ENCODE measurements at regions not wholly inside any gene's neighbourhood (a gene's known extent, or its start where the extent isn't known, plus 50 kb on each side); places are given as distances from the start of the nearest gene placed in this dataset.

DNA sequence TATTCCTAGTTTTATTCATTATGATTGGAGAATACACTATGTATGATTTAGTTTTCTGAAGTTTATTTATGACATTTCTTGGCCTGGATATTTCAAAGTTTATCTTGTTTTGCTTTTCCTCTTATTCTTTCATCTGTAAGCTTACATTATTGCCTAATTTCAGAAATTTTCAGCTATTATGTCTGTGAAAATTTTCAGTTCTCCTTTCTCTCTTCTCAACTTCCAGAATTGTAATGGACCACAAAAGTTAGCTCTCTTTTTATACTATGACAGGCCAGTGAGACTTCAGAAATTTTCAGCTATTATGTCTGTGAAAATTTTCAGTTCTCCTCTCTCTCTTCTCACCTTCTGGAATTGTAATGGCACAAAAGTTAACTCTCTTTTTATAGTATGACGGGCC lies 97.2 kb upstream of the SCN7A start:
- Histone ChIP-seq H3K9me3 (ENCODE audit: low read depth, low read length) (no peaks in the 10 kb centered on the region), H3K36me3 (ENCODE audit: insufficient read depth, low read length) (no peaks in the 10 kb centered on the region), H3K4me2 (ENCODE audit: insufficient read depth, low read length) (no peak overlapping the region), H3K27ac (ENCODE audit: low read depth, low read length) (no peak overlapping the region), H2AFZ (ENCODE audit: low read length) (no peak overlapping the region), H4K20me1 (ENCODE audit: insufficient read depth, low read length) (no peaks in the 10 kb centered on the region), H3K79me2 (ENCODE audit: insufficient read depth, low read length) (no peaks in the 10 kb centered on the region), H3K4me1 (ENCODE audit: insufficient read depth, low read length) (no peaks in the 10 kb centered on the region), H3K27me3 (ENCODE audit: insufficient read depth, low read length) (no peaks in the 10 kb centered on the region), H3K4me3 (ENCODE audit: insufficient read depth, low read length) (no peak overlapping the region)
- TF ChIP-seq, protein P1, sequence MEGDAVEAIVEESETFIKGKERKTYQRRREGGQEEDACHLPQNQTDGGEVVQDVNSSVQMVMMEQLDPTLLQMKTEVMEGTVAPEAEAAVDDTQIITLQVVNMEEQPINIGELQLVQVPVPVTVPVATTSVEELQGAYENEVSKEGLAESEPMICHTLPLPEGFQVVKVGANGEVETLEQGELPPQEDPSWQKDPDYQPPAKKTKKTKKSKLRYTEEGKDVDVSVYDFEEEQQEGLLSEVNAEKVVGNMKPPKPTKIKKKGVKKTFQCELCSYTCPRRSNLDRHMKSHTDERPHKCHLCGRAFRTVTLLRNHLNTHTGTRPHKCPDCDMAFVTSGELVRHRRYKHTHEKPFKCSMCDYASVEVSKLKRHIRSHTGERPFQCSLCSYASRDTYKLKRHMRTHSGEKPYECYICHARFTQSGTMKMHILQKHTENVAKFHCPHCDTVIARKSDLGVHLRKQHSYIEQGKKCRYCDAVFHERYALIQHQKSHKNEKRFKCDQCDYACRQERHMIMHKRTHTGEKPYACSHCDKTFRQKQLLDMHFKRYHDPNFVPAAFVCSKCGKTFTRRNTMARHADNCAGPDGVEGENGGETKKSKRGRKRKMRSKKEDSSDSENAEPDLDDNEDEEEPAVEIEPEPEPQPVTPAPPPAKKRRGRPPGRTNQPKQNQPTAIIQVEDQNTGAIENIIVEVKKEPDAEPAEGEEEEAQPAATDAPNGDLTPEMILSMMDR (IDR thresholded peaks at IDR 0.05; ENCODE audit: extremely low read depth, low read depth, low read length): no peak
- no peak for DNase-seq (ENCODE audit: insufficient read length, low spot score, missing footprints)

DNA sequence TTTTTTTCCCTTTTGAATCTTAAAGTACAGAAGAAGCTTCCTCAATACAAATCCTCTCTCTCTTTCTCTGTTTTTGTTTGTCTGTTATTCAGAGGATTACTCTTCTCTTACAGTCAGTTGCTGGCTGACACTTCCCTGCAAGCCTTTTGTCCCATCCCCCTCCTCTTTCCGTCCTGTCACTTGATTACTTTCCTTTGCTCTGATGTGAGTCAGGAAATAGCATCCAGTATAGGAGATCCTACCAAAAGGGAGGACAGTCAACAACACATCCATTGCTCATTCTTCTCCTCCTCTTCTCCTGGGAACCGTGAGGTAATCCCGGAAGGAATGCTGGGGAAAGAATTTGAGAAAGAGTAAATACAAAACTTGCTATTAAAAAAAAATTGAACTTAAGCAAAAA lies 79.3 kb upstream of the SCN7A start:
- DNase-seq (ENCODE audit: insufficient read length, low spot score, missing footprints): peak; percentile 30
- Histone ChIP-seq H3K36me3 (ENCODE audit: insufficient read depth, low read length) (no peaks in the 10 kb centered on the region), H2AFZ (ENCODE audit: low read length) (peak overlapping the region; percentile 48), H3K27ac (ENCODE audit: low read depth, low read length) (no peak overlapping the region), H3K4me3 (ENCODE audit: insufficient read depth, low read length) (no peak overlapping the region), H4K20me1 (ENCODE audit: insufficient read depth, low read length) (no peaks in the 10 kb centered on the region), H3K4me2 (ENCODE audit: insufficient read depth, low read length) (peak overlapping the region; percentile 28), H3K79me2 (ENCODE audit: insufficient read depth, low read length) (no peaks in the 10 kb centered on the region), H3K27me3 (ENCODE audit: insufficient read depth, low read length) (no peaks in the 10 kb centered on the region), H3K9me3 (ENCODE audit: low read depth, low read length) (no peaks in the 10 kb centered on the region), H3K4me1 (ENCODE audit: insufficient read depth, low read length) (peaks cover 7% of the 10 kb centered on the region)
- TF ChIP-seq, protein P1 (IDR thresholded peaks at IDR 0.05; ENCODE audit: extremely low read depth, low read depth, low read length): no peak

DNA sequence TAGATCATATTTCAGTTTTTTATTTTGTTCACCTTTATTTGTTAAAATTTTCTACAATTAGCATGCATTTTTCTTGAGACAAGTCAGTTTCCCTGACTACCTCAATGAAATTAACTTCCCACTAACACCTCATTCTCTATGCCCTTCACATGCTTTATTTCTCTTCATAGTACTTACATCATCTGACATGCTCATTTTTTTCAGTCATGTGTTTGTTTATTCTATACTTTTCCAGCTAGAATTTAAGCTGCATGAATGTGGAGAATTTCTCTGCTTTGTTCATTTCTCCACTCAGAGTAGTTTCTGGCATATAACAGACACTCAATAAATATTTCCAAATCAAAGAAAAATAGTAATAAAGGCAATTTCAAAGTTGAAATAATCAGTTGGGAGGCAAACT lies 78.9 kb upstream of the SCN7A start:
- Histone ChIP-seq H3K36me3 (ENCODE audit: insufficient read depth, low read length) (no peaks in the 10 kb centered on the region), H3K4me1 (ENCODE audit: insufficient read depth, low read length) (peaks cover 7% of the 10 kb centered on the region), H3K27me3 (ENCODE audit: insufficient read depth, low read length) (no peaks in the 10 kb centered on the region), H3K9me3 (ENCODE audit: low read depth, low read length) (no peaks in the 10 kb centered on the region), H3K4me2 (ENCODE audit: insufficient read depth, low read length) (no peak overlapping the region), H2AFZ (ENCODE audit: low read length) (no peak overlapping the region), H3K27ac (ENCODE audit: low read depth, low read length) (no peak overlapping the region), H4K20me1 (ENCODE audit: insufficient read depth, low read length) (no peaks in the 10 kb centered on the region), H3K4me3 (ENCODE audit: insufficient read depth, low read length) (no peak overlapping the region), H3K79me2 (ENCODE audit: insufficient read depth, low read length) (no peaks in the 10 kb centered on the region)
- TF ChIP-seq, protein P1 (IDR thresholded peaks at IDR 0.05; ENCODE audit: extremely low read depth, low read depth, low read length): no peak
- DNase-seq (ENCODE audit: insufficient read length, low spot score, missing footprints): no peak

DNA sequence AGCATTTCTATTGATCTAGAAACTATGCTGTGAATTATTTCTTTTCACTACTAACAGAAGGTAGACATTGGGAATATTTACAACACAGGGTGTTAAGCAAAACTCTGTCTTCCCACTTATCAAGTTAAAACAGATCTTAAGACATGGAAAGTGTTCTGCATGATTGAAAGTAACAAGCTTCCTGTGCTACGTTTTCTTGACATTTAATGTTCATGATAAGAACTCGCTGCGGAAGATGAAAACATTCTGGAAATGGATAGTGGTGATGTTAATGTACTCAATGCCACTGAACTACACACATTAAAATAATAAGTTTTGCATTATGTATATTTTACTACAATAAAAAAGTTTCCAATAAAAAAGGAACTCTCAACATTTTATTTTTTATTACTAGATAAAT lies 74.4 kb upstream of the SCN7A start:
- TF ChIP-seq, protein P1 (IDR thresholded peaks at IDR 0.05; ENCODE audit: extremely low read depth, low read depth, low read length): no peak
- no peaks in the 10 kb centered on the region for H4K20me1 ChIP-seq (ENCODE audit: insufficient read depth, low read length)
- H3K79me2 ChIP-seq (ENCODE audit: insufficient read depth, low read length): no peaks in the 10 kb centered on the region
- H3K4me2 ChIP-seq (ENCODE audit: insufficient read depth, low read length): no peak overlapping the region
- no peak for DNase-seq (ENCODE audit: insufficient read length, low spot score, missing footprints)
- H3K9me3 ChIP-seq (ENCODE audit: low read depth, low read length): no peaks in the 10 kb centered on the region
- peaks cover 2% of the 10 kb centered on the region for H3K4me1 ChIP-seq (ENCODE audit: insufficient read depth, low read length)
- H2AFZ ChIP-seq (ENCODE audit: low read length): no peak overlapping the region
- no peak overlapping the region for H3K4me3 ChIP-seq (ENCODE audit: insufficient read depth, low read length)
- no peaks in the 10 kb centered on the region for H3K36me3 ChIP-seq (ENCODE audit: insufficient read depth, low read length)
- no peak overlapping the region for H3K27ac ChIP-seq (ENCODE audit: low read depth, low read length)
- H3K27me3 ChIP-seq (ENCODE audit: insufficient read depth, low read length): no peaks in the 10 kb centered on the region
